Endothelial cell of umbilical vein (primary cell): ENCODE measurements at regions not wholly inside any gene's neighbourhood (a gene's known extent, or its start where the extent isn't known, plus 50 kb on each side); places are given as distances from the start of the nearest gene placed in this dataset.

Experiments
- BruUV-seq: library from RNA; stranded (reverse); fragments of 400-500 nt; replicated peaks from 2 replicates; lab custom pipeline; 2021; lab: Mats Ljungman, UMichigan
- CTCF ChIA-PET: fragments of 300-600, 350-600 bp; sonication (Branson Sonifier 250); formaldehyde crosslinking; loops from one replicate; lab custom pipeline; 2021; ENCODE audit warnings: antibody characterized with exemption, inconsistent platforms; lab: Charles Lee
- POLR2A ChIA-PET: fragments of 300-600, 350-600 bp; sonication (Branson Sonifier 250); formaldehyde crosslinking; loops from one replicate; lab custom pipeline; 2021; ENCODE audit warnings: antibody characterized with exemption, inconsistent platforms; lab: Charles Lee
- DNase-seq: peaks from one replicate; pipeline ENCODE4 v3.0.0-alpha.2; 2011; ENCODE audit warnings: low read depth, low spot score
- FAIRE-seq: peaks from 2 replicates; lab custom pipeline; 2011; peaks lifted over from hg19 to GRCh38; lab: Jason Lieb, UNC
- H2AFZ ChIP-seq: 2 replicates; pipeline ENCODE4 v1.6.0; 2012; ENCODE audit warnings: low read depth, low read length, control low read depth, inconsistent platforms
- H3K27ac ChIP-seq: 2 replicates; pipeline ENCODE4 v1.5.1; 2011; ENCODE audit warnings: low read depth, mild to moderate bottlenecking, control low read depth, low read length, moderate library complexity; ENCODE audit not compliant: insufficient read depth
- H3K27me3 ChIP-seq, 2 experiments: 2 replicates each; pipeline versions ENCODE4 v1.6.0 to v1.6.1; 2011; ENCODE audit warnings: low read length in 2 of 2, mixed read lengths in 1 of 2; ENCODE audit not compliant: control insufficient read depth in 2 of 2, insufficient read depth in 2 of 2
- H3K36me3 ChIP-seq, 2 experiments: 2 replicates in 1 of 2; 3 replicates in 1 of 2; pipeline ENCODE4 v1.5.1; 2011; ENCODE audit warnings: low read length in 2 of 2, mild to moderate bottlenecking in 1 of 2, moderate library complexity in 1 of 2; ENCODE audit not compliant: control insufficient read depth in 2 of 2, insufficient read depth in 2 of 2; ENCODE audit errors: extremely low read depth in 1 of 2
- H3K4me1 ChIP-seq: 3 replicates; pipeline ENCODE4 v1.5.1; 2011; ENCODE audit warnings: mild to moderate bottlenecking, low read length; ENCODE audit not compliant: control insufficient read depth, insufficient read depth; ENCODE audit errors: extremely low read depth
- H3K4me2 ChIP-seq: 2 replicates; pipeline ENCODE4 v1.6.1; 2011; ENCODE audit warnings: low read length, control low read depth, mixed read lengths; ENCODE audit not compliant: insufficient read depth
- H3K4me3 ChIP-seq, 3 experiments: fragments of 200-600 bp in 1 of 3; sonication (generic), shearing (Covaris generic) in 1 of 3; replicated peaks in 1 of 3; 2 replicates each; pipeline ENCODE4 v1.5.1; 2011 to 2016; ENCODE audit warnings: control low read depth in 3 of 3, low read length in 3 of 3, mild to moderate bottlenecking in 2 of 3, inconsistent platforms in 1 of 3, low read depth in 1 of 3, moderate library complexity in 1 of 3; ENCODE audit not compliant: insufficient read depth in 1 of 3
- H3K79me2 ChIP-seq: 2 replicates; pipeline ENCODE4 v1.6.0; 2012; ENCODE audit warnings: low read length, inconsistent platforms; ENCODE audit not compliant: control insufficient read depth, insufficient read depth
- H3K9ac ChIP-seq: replicated peaks from 2 replicates; pipeline ENCODE3; 2011; ENCODE audit warnings: low read length, control low read depth; ENCODE audit not compliant: insufficient read depth; ENCODE audit errors: extremely low read depth
- H3K9me1 ChIP-seq: replicated peaks from 3 replicates; pipeline ENCODE4 v1.6.0; 2011; ENCODE audit warnings: mild to moderate bottlenecking, low read length; ENCODE audit not compliant: control insufficient read depth, insufficient read depth; ENCODE audit errors: extremely low read depth
- H3K9me3 ChIP-seq: replicated peaks from 2 replicates; pipeline ENCODE4 v1.5.1; 2012; ENCODE audit warnings: low read length, inconsistent platforms; ENCODE audit not compliant: control insufficient read depth, insufficient read depth
- H4K20me1 ChIP-seq: replicated peaks from 2 replicates; pipeline ENCODE3; 2011; ENCODE audit warnings: mild to moderate bottlenecking, low read length; ENCODE audit not compliant: control insufficient read depth, insufficient read depth; ENCODE audit errors: extremely low read depth
- CTCF ChIP-seq, 2 donors: IDR thresholded peaks; 1 replicate in 1 of 2; 2 replicates in 1 of 2; pipeline ENCODE4 v1.5.1; 2011; ENCODE audit warnings: low read length in 2 of 2, mild to moderate bottlenecking in 2 of 2, moderate library complexity in 2 of 2, control low read depth in 1 of 2, inconsistent platforms in 1 of 2, low read depth in 1 of 2; ENCODE audit not compliant: insufficient read depth in 1 of 2; ENCODE audit errors: extremely low read depth in 1 of 2
- EZH2 ChIP-seq: IDR thresholded peaks from 2 replicates; pipeline ENCODE4 v1.6.1; 2012; ENCODE audit warnings: borderline replicate concordance, low read depth, mild to moderate bottlenecking, moderate library complexity, low read length, inconsistent platforms; ENCODE audit not compliant: severe bottlenecking
- FOS ChIP-seq: IDR thresholded peaks from 2 replicates; pipeline ENCODE4 v1.6.1; 2011; ENCODE audit warnings: mild to moderate bottlenecking, low read length, moderate library complexity, borderline replicate concordance; ENCODE audit not compliant: insufficient read depth
- GATA2 ChIP-seq: IDR thresholded peaks from 2 replicates; pipeline ENCODE4 v1.7.0; 2011; ENCODE audit warnings: low read depth, mild to moderate bottlenecking, moderate library complexity, mixed read lengths, low read length; ENCODE audit not compliant: insufficient read length, insufficient read depth
- JUN ChIP-seq: IDR thresholded peaks from 2 replicates; pipeline ENCODE4 v1.6.1; 2011; ENCODE audit warnings: borderline replicate concordance, low read depth; ENCODE audit not compliant: insufficient read length, insufficient read depth
- MAX ChIP-seq: IDR thresholded peaks from 2 replicates; pipeline ENCODE4 v1.6.1; 2011; ENCODE audit not compliant: insufficient read depth, insufficient read length
- MYC ChIP-seq: IDR thresholded peaks from one replicate; pipeline ENCODE4 v1.6.1; 2011; ENCODE audit warnings: mild to moderate bottlenecking, low read depth, low read length
- POLR2A ChIP-seq: IDR thresholded peaks from 2 replicates; pipeline ENCODE4 v1.6.1; 2012; ENCODE audit warnings: low read depth, mild to moderate bottlenecking, control low read depth, low read length
- POLR2AphosphoS5 ChIP-seq: IDR thresholded peaks from 2 replicates; pipeline ENCODE4 v1.6.1; 2012; ENCODE audit warnings: low read depth, mild to moderate bottlenecking, control low read depth, low read length, moderate library complexity; ENCODE audit not compliant: insufficient read depth
- dilution Hi-C: fragments of 300-500 bp; cut with MboI; formaldehyde crosslinking; loops from one replicate; pipeline ENCODE4 v1.15.0; 2019; ENCODE audit warnings: low sequenced_read_pairs; ENCODE audit not compliant: extremely low pct_ligation_motif_present
- intact Hi-C: fragments of 100-400 bp; cut with micrococcal nuclease; formaldehyde crosslinking; loops from one replicate; pipeline ENCODE4 v1.10.0; 2022

GRCh38 chr1:68782890-68783289, 286.0 kb upstream of the DEPDC1 start:
- Histone ChIP-seq H3K36me3 (no peaks in the 10 kb centered on the region), H4K20me1 (no peaks in the 10 kb centered on the region), H3K27ac (no peak overlapping the region), H3K9ac (no peak overlapping the region), H3K79me2 (no peaks in the 10 kb centered on the region), H3K4me3 (no peak overlapping the region), H3K27me3 (no peaks in the 10 kb centered on the region), H3K4me1 (no peaks in the 10 kb centered on the region), H3K4me2 (no peak overlapping the region), H3K9me3 (no peaks in the 10 kb centered on the region), H2AFZ (no peak overlapping the region), H3K9me1 (no peaks in the 10 kb centered on the region)
- ChIA-PET CTCF (no interaction called here), POLR2A (no interaction called here)
- dilution Hi-C loops = no loop called here
- FAIRE-seq (no peak), DNase-seq (no peak)
- BruUV-seq = no TSS peak
- TF ChIP-seq JUN (no peak), MAX (no peak), POLR2AphosphoS5 (no peak), GATA2 (no peak), EZH2 (no peak), MYC (no peak), POLR2A (no peak), CTCF (IDR thresholded peaks at IDR 0.05; ENCODE audit: extremely low read depth in 1 of 2, insufficient read depth in 1 of 2, low read depth in 1 of 2, low read length in 2 of 2) (no peak), FOS (no peak)
- intact Hi-C loops = no loop called here
